Esophagus squamous epithelium (tissue), 5 donors: ENCODE measurements at regions not wholly inside any gene's neighbourhood (a gene's known extent, or its start where the extent isn't known, plus 50 kb on each side); places are given as distances from the start of the nearest gene placed in this dataset.

Source experiments
- DNase-seq: peaks from one replicate; lab custom pipeline; 2025; lab: John Stamatoyannopoulos, UW
- H3K27ac ChIP-seq, 4 donors: fragments of 200-600 bp; sonication (generic); one replicate each; pipeline ENCODE4 v1.5.1; 2016 to 2019; ENCODE audit warnings: mild to moderate bottlenecking in 1 of 4
- H3K27me3 ChIP-seq, 4 donors: fragments of 200-600 bp; sonication (generic); 1 replicate in 3 of 4; 2 replicates in 1 of 4; pipeline versions ENCODE4 v1.5.1 to v1.6.0; 2017 to 2021; ENCODE audit warnings: antibody characterized with exemption in 1 of 4
- H3K36me3 ChIP-seq, 3 donors: fragments of 200-600 bp; sonication (generic); one replicate each; pipeline ENCODE4 v1.5.1; 2016 to 2019
- H3K4me1 ChIP-seq, 3 donors: fragments of 200-600 bp; sonication (generic); one replicate each; pipeline ENCODE4 v1.5.1; 2017 to 2019
- H3K4me3 ChIP-seq, 4 donors: fragments of 200-600 bp; sonication (generic); 1 replicate in 3 of 4; 2 replicates in 1 of 4; pipeline ENCODE4 v1.5.1; 2016 to 2019; ENCODE audit warnings: mild to moderate bottlenecking in 2 of 4, moderate library complexity in 1 of 4
- H3K9me3 ChIP-seq, 3 donors: fragments of 200-600 bp; sonication (generic); one replicate each; pipeline ENCODE4 v1.5.1; 2016 to 2019
- POLR2A ChIP-seq, 4 donors: fragments of 450-650 bp; IDR thresholded peaks; one replicate each; pipeline ENCODE4 v1.6.1; 2017; ENCODE audit warnings: antibody characterized with exemption in 4 of 4, mild to moderate bottlenecking in 4 of 4, moderate library complexity in 3 of 4
- WGBS, 2 donors: methylation state at CpG; one replicate each; pipeline ENCODE4 v1.1.5; 2018; 5-methylcytosine and 5-hydroxymethylcytosine counted together
- intact Hi-C: fragments of 100-400 bp; cut with DNase I; formaldehyde crosslinking; loops from one replicate; pipeline ENCODE4 v1.15.0; 2022
- TF ChIP-seq, protein P1 (sequence below), 6 experiments: fragments of 450-650 bp in 4 of 6; fragments of 200-600 bp in 2 of 6; sonication (generic) in 2 of 6; IDR thresholded peaks; one replicate each; pipeline ENCODE4 v1.5.1; 2016 to 2019; ENCODE audit warnings: antibody characterized with exemption in 6 of 6, mild to moderate bottlenecking in 4 of 6, moderate library complexity in 4 of 6
- donor health status: DM: yes; HTN: yes; CAD: no.

DNA sequence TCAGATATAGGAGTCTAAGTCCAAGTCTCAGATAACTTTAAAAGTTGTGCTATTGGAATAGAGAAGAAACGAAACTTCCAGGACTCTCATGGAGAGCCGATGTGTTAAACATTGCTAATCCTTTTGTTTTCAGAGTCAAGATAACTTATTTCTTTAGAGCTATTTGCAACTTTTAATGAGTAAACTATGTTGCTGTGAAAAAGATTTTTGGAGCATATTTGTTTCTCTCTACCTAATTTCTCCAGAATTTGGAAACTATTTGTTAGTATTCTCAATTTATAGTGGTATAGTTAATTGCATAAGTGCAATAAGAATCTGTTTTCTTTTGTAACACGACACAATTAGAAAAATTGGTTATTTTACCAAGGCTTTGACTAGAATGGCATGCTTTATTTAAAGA is 588.9 kb downstream of the NTRK3 start:
- no peaks in the 10 kb centered on the region for H3K4me1 ChIP-seq
- no peak for TF ChIP-seq POLR2A (IDR thresholded peaks at IDR 0.05)
- TF ChIP-seq, protein P1, sequence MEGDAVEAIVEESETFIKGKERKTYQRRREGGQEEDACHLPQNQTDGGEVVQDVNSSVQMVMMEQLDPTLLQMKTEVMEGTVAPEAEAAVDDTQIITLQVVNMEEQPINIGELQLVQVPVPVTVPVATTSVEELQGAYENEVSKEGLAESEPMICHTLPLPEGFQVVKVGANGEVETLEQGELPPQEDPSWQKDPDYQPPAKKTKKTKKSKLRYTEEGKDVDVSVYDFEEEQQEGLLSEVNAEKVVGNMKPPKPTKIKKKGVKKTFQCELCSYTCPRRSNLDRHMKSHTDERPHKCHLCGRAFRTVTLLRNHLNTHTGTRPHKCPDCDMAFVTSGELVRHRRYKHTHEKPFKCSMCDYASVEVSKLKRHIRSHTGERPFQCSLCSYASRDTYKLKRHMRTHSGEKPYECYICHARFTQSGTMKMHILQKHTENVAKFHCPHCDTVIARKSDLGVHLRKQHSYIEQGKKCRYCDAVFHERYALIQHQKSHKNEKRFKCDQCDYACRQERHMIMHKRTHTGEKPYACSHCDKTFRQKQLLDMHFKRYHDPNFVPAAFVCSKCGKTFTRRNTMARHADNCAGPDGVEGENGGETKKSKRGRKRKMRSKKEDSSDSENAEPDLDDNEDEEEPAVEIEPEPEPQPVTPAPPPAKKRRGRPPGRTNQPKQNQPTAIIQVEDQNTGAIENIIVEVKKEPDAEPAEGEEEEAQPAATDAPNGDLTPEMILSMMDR (IDR thresholded peaks at IDR 0.05), result no peak
- intact Hi-C loops, result no loop called here
- H3K9me3 ChIP-seq, result peaks cover 0 to 9% (median 4%) of the 10 kb centered on the region in 3 donors
- no peak overlapping the region for H3K27ac ChIP-seq
- no peak for DNase-seq
- no peaks in the 10 kb centered on the region for H3K27me3 ChIP-seq
- 74 to 87% methylated on average over 3 of the region's 3 CpGs for WGBS, 2 donors
- H3K36me3 ChIP-seq, result no peaks in the 10 kb centered on the region
- H3K4me3 ChIP-seq, result no peak overlapping the region

DNA sequence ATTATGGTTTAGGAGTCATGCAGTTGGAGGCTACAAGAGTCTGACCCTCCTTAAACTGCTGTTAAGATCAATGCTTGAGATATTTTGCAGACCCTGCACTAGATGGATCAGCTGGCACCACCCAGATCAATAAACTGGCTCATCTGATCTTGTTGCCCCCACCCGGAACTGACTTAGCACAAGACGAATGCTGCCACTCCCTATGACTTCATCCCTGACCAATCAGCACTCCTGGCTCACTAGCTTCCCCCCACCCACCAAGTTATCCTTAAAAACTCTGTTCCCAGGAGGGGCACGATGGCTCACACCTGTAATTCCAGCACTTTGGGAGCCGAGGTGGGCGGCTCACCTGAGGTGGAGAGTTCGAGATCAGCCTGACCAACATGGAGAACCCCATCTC is 594.0 kb downstream of the NTRK3 start:
- H3K27me3 ChIP-seq, result no peaks in the 10 kb centered on the region
- H3K4me1 ChIP-seq, result no peaks in the 10 kb centered on the region
- TF ChIP-seq, protein P1 (IDR thresholded peaks at IDR 0.05), result no peak
- no peak for TF ChIP-seq POLR2A (IDR thresholded peaks at IDR 0.05)
- no peak for DNase-seq
- 83 to 91% methylated on average over 2 to 5 of the region's 6 CpGs for WGBS, 2 donors
- intact Hi-C loops, result no loop called here
- H3K36me3 ChIP-seq, result no peaks in the 10 kb centered on the region
- H3K9me3 ChIP-seq, result peaks cover 0 to 9% (median 0%) of the 10 kb centered on the region in 3 donors
- no peak overlapping the region for H3K4me3 ChIP-seq
- no peak overlapping the region for H3K27ac ChIP-seq

DNA sequence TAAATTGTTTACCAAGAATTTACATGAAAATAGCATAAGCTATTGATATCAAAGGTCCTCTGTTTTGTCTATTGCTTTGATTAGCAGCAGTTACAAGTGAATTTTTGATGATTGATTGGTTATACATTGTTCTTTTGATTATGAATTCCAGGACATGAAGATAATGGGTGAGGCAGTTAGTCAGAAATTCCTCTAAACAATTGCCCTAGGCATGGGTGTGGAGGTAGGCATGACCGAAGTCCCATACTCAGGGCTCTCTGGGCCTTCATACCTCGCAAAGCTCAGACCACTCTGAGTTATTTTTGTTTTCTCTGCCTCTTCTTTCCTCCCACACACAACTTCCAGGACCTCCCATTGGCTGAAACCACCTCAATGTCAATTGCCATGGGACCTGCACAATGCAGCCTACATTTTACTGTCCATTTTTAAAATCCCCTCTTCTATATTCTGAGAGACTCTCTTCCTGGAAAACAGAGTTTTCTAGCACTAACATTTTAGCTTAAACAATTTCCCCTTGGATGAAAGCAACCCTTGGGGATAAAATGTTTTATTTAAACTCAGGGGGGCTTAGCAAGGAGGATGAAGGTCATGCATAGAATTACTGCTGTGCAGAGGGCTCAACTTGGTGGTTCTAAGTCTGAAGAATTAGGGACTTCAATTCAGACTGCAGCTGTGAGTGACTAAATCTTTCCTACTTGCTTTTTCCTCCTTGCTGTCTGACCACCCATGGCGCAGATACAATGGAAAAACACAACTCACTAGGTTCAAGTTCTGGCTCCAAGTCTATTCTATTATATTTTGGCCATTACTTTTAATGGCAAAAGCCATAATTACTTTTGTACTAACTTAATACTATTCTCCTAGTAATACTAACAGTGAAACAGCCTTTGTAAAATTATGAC is 594.8 kb downstream of the NTRK3 start:
- intact Hi-C loops, result no loop called here
- peaks cover 0 to 9% (median 0%) of the 10 kb centered on the region in 3 donors for H3K9me3 ChIP-seq
- H3K27me3 ChIP-seq, result no peaks in the 10 kb centered on the region
- 48 to 52% methylated on average over 3 of the region's 3 CpGs for WGBS, 2 donors
- no peak for DNase-seq
- TF ChIP-seq, protein P1 (IDR thresholded peaks at IDR 0.05), result no peak
- no peak for TF ChIP-seq POLR2A (IDR thresholded peaks at IDR 0.05)
- H3K4me3 ChIP-seq, result no peak overlapping the region
- H3K4me1 ChIP-seq, result no peaks in the 10 kb centered on the region
- no peaks in the 10 kb centered on the region for H3K36me3 ChIP-seq
- H3K27ac ChIP-seq, result no peak overlapping the region

DNA sequence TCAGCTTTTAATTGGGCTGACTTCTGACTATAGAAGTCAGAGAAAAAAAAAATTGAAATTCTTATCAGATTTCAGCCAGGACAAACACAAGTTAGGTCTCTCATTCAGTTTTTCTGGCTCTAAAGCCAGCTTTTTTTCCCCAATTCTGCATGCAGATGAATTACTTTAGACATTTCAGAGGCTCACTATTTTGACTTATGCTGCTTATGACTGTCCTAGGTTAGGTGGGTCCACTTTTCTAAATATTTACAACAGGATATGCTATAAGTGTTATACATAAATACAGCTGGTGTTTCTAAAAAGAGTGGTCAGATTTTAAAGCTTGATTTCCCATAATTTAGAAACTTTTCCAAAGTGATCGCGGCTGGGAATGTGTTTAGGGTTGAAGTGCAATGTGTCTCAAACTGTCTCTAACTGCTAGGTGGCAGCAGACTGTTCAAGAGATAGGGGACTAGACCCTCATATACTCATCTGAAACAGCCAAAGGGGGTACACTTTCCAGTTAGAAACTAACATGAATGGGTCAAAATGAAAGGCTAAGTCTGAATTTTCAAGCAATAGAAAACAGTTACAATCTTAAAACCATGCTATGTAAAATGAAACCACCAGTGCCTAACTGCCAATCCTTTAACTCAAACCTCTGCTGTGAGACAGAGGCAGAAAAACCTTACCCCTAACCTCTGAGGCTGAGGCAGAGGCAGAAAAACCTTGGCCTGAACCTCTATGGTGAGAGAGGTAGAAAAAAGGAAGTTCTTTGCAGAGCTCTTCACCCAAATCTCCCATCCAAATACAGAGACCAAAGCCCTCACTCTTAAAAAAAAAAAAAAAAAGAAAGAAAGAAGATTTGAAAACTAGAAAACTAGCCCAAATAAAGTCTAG is 596.0 kb downstream of the NTRK3 start:
- Histone ChIP-seq H3K27ac (no peak overlapping the region), H3K4me1 (no peaks in the 10 kb centered on the region), H3K9me3 (peaks cover 0 to 9% (median 0%) of the 10 kb centered on the region in 3 donors), H3K36me3 (no peaks in the 10 kb centered on the region), H3K4me3 (no peak overlapping the region), H3K27me3 (no peaks in the 10 kb centered on the region)
- intact Hi-C loops, result no loop called here
- 65 to 73% methylated on average over 2 of the region's 2 CpGs for WGBS, 2 donors
- no peak for DNase-seq
- TF ChIP-seq, protein P1 (IDR thresholded peaks at IDR 0.05), result no peak
- no peak for TF ChIP-seq POLR2A (IDR thresholded peaks at IDR 0.05)

DNA sequence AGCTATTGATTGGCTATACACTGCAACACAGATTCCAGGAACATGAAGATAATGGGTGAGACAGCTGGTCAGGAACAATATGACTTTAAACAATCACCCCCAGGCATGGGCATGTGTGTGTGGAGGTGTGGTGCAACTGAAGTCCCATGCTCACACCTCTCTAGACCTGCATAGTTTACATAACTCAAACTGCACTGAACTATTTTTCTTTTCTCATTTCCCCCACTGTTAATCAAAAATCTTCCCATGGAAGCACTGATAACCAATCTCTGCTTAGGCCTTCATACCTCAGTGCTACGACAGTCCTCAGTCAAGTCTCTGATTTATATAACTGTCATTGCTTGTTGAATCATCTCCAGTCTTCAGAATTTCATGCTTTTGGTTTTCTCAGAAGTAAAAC is 600.2 kb downstream of the NTRK3 start:
- H3K27ac ChIP-seq, result no peak overlapping the region
- H3K9me3 ChIP-seq, result no peaks in the 10 kb centered on the region
- intact Hi-C loops, result no loop called here
- H3K36me3 ChIP-seq, result no peaks in the 10 kb centered on the region
- no peak overlapping the region for H3K4me3 ChIP-seq
- no peaks in the 10 kb centered on the region for H3K27me3 ChIP-seq
- TF ChIP-seq, protein P1 (IDR thresholded peaks at IDR 0.05), result no peak
- TF ChIP-seq POLR2A (IDR thresholded peaks at IDR 0.05), result no peak
- WGBS, 2 donors, result 42 to 50% methylated on average over 1 of the region's 1 CpG
- no peaks in the 10 kb centered on the region for H3K4me1 ChIP-seq
- no peak for DNase-seq
